SH-SY5Y (cell line): ENCODE measurements at regions not wholly inside any gene's neighbourhood (a gene's known extent, or its start where the extent isn't known, plus 50 kb on each side); places are given as distances from the start of the nearest gene placed in this dataset.

Source experiments
- GATA2 ChIP-seq: IDR thresholded peaks from 2 replicates; pipeline ENCODE4 v1.6.1; 2011; ENCODE audit warnings: mild to moderate bottlenecking, low read depth, low read length
- GATA3 ChIP-seq: IDR thresholded peaks from 2 replicates; pipeline ENCODE4 v1.6.1; 2011; ENCODE audit warnings: low read depth, mild to moderate bottlenecking, low read length, moderate library complexity

DNA sequence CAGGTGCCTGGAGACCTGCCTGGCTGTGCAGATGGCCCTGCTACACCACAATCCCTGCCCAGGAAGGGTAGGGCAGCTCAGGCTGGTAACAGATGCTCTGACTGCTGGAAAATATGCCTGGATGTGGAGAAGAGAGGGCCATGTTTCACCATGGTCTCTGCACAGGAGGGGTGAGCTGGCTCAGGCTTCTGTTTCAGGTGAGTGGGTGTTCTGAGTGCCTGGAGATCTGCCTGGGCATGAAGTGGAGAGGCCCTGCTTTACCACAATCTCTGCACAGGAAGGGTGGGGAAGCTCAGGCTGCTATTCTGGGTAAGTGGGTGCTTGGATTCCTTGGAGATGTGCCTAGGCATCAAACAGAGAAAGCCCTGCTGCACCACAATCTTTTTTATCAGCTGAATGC is 350.1 kb downstream of the KIF20B start:
- TF ChIP-seq GATA2 = no peak
- TF ChIP-seq GATA3 = no peak
